Activated naive CD4-positive, alpha-beta T cell (primary cell): ENCODE measurements at regions not wholly inside any gene's neighbourhood (a gene's known extent, or its start where the extent isn't known, plus 50 kb on each side); places are given as distances from the start of the nearest gene placed in this dataset.

Source experiments
- DNase-seq, 4 experiments: peaks; one replicate each; lab custom pipeline; 2025; lab: John Stamatoyannopoulos, UW

DNA sequence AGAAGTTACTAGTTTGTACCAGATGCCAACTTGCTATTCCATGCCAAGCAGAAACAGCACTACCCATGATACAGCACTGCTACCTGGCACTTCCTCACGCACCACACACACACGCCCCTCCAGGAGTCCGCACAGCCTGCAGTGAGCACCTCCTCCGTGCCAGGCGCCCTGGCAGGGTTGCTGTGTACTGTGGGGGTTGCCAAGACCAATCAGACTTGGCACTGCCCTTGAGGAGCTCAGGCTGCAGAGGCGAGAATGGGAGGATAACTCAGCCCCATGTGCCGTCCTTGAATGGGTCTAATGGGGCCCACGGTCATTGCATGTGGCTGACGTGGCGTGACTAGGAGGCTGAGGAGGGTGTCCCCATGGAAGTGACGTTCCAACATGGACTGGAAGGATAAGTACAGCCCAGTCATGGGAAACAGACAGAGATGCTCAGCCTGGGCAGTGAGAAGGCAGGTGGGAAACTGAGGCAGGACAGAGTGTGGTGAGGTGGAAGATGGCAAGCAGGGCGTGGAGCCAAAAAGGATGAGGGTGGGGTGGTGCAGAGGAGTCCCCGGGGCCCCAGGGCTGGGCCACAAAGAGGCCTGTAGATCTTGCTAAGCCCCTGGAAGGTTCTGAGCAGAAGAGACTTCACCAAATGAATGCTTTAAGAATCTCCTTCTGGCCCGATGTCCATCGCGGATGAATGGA lies 65.3 kb upstream of the C14orf180 start:
- no peak for DNase-seq

DNA sequence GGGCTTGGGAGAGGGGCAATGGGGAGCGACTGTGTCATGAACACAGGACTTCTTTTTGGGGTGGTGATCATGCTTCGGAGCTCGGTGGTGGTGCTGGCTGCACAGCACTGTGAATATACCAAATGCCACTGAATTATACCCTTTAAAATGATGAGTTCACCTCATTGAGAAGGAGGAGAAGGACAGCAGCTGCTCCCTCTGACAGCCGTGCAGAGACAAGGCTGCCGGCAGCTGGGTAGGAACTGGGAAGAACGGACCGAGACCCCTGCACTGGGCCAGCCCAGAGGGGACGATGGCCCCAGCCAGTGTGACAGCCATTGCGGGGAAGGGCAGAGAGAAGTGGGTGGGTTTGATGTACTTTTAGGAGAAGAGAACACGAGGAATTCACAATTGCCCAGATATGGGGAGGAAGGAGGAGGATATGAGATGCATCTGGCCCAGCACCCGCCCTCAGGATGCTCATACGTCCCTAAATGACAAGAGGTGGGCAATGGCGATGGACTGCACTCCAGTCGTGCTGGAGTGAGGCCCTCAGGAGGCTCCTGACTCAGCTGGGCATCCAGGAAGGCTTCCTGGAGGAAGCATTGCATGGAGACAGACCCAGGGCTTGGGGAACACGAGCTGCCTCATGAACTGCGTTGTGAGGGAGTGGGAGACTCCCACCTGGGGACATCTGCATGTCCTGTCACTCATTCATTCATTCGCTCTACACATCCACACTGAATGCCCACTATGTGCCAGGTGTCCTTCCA lies 64.3 kb upstream of the C14orf180 start:
- no peak for DNase-seq

- DNase-seq: no peak
Measured at GRCh38 chr14:104515811-104516780, 63.5 kb upstream of the C14orf180 start.

- DNase-seq: no peak
Measured at GRCh38 chr14:104516906-104517305, 62.7 kb upstream of the C14orf180 start.

GRCh38 chr14:104517426-104517825 lies 62.1 kb upstream of the C14orf180 start:
- DNase-seq: no peak

DNA sequence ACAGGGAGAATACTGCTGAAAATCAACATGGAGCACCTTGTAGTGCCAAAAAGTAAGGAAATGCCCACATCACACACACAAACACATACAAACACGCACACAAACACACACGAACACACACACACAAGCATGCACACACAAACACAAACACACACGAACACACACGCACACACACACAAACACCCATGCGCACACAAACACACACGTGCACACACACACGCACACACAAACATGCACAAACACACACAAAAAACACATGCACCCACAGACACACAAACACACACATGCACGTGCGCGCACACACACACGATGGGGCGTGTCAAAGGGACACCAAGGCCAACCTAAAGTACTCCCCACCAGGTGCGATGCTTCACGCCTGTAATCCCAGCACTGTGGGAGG lies 61.7 kb upstream of the C14orf180 start:
- no peak for DNase-seq

GRCh38 chr14:104518659-104519350 lies 60.8 kb upstream of the C14orf180 start:
- DNase-seq: no peak

- DNase-seq: no peak
Measured at GRCh38 chr14:104519721-104520120, 59.8 kb upstream of the C14orf180 start.

GRCh38 chr14:104520620-104521410 lies 58.7 kb upstream of the C14orf180 start:
- no peak for DNase-seq

GRCh38 chr14:104521816-104522745 lies 57.5 kb upstream of the C14orf180 start:
- DNase-seq: no peak

- no peak for DNase-seq
Measured at GRCh38 chr14:104522926-104523545, 56.5 kb upstream of the C14orf180 start.

GRCh38 chr14:104523546-104523935 lies 56.0 kb upstream of the C14orf180 start:
- no peak for DNase-seq

GRCh38 chr14:104524726-104525125 lies 54.8 kb upstream of the C14orf180 start:
- no peak for DNase-seq

- no peak for DNase-seq
Measured at GRCh38 chr14:104526723-104527645, 52.6 kb upstream of the C14orf180 start.

- no peak for DNase-seq
Measured at GRCh38 chr14:104527857-104528459, 51.6 kb upstream of the C14orf180 start.

DNA sequence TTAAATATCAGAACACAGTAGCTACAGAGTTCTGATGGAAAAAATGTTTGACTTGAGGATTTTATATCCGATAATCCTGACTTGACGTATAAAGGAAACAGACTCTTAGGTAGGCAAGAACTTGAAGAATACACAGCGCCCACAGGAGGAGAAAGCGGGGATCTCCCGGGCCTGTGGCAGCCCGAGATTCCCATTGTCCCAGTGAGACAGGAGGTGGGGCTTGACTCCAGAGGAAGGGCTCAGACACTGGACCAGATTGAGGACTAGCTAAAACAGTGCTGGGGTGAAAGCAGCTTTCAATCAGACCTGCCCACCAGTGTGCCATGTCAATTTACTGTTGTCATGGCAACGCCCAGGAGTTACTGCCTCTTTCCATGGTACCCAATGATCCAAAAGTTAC lies 51.1 kb upstream of the C14orf180 start:
- DNase-seq: no peak
